ENCODE measurements at regions not wholly inside any gene's neighbourhood (a gene's known extent, or its start where the extent isn't known, plus 50 kb on each side); places are given as distances from the start of the nearest gene placed in this dataset.

- H4K91ac ChIP-seq (ENCODE audit: insufficient read length, low read depth, low read length) = no peak overlapping the region
- H3K4me3 Mint-ChIP-seq = no peak overlapping the region
- H3K4me1 ChIP-seq (ENCODE audit: insufficient read depth, low read length) = peaks cover 5% of the 10 kb centered on the region; the same call in 1 of the 2 replicates
- no peak overlapping the region for H3K56ac ChIP-seq (ENCODE audit: insufficient read length, low read depth, low read length)
- no peaks in the 10 kb centered on the region for H3K36me3 Mint-ChIP-seq (ENCODE audit: insufficient read depth in 1 of 3, low read depth in 3 of 3)
- H3K27ac Mint-ChIP-seq = no peak overlapping the region; a peak in 1 of 7 replicates
- no peaks in the 10 kb centered on the region for H4K20me1 ChIP-seq (ENCODE audit: control insufficient read depth, insufficient read depth, insufficient read length)
- H3K27me3 ChIP-seq (ENCODE audit: insufficient read depth, low read length) = no peaks in the 10 kb centered on the region
- H3K18ac ChIP-seq (ENCODE audit: insufficient read length, low read depth, low read length) = no peak overlapping the region
- H3K9me3 Mint-ChIP-seq = no peaks in the 10 kb centered on the region; a peak in 1 of 5 replicates
- no peak overlapping the region for H2BK5ac ChIP-seq (ENCODE audit: insufficient read length, low read length)
- no peak overlapping the region for H3K23ac ChIP-seq (ENCODE audit: insufficient read length, low read depth, low read length)
- no peak overlapping the region for H3K14ac ChIP-seq (ENCODE audit: insufficient read depth, low read length)
- H4K8ac ChIP-seq (replicated peaks; ENCODE audit: insufficient read length, low read depth, low read length) = no peak overlapping the region
- H2BK120ac ChIP-seq (ENCODE audit: low read depth, low read length, poor library complexity, severe bottlenecking) = no peak overlapping the region
- H3K9ac ChIP-seq (ENCODE audit: extremely low read depth, insufficient read length, low read length) = no peak overlapping the region
- no peak overlapping the region for H2AFZ ChIP-seq (ENCODE audit: low read length)
- H2BK15ac ChIP-seq (ENCODE audit: low read depth, low read length) = no peak overlapping the region
- TF ChIP-seq CTCF (conservative IDR thresholded peaks at IDR 0.05) = no peak
- no peak overlapping the region for H3K27ac ChIP-seq (ENCODE audit: insufficient read length, low read depth, low read length)
- H3K4ac ChIP-seq (ENCODE audit: low read depth, low read length) = no peak overlapping the region
- WGBS (ENCODE audit: extremely low coverage, insufficient read length, low lambda C conversion rate) = no CpG with 5 or more reads among the region's 5 CpGs
- H2AK5ac ChIP-seq (ENCODE audit: insufficient read length, low read length) = no peak overlapping the region
- H3K79me1 ChIP-seq (ENCODE audit: insufficient read depth, low read depth, low read length, poor library complexity, severe bottlenecking) = no peaks in the 10 kb centered on the region
- no peaks in the 10 kb centered on the region for H3K9me3 ChIP-seq (ENCODE audit: control insufficient read depth, low read depth, low read length)
- peaks cover 19 to 22% of the 10 kb centered on the region in 2 experiments for H3K4me1 Mint-ChIP-seq
- no peak for DNase-seq
- H2BK12ac ChIP-seq (ENCODE audit: insufficient read length, low read depth, low read length) = no peak overlapping the region
- H3K4me2 ChIP-seq (ENCODE audit: insufficient read depth, insufficient read length, low read length) = no peak overlapping the region
- H3T11ph ChIP-seq (ENCODE audit: low read length) = no peak overlapping the region
- no peak overlapping the region for H2BK20ac ChIP-seq (ENCODE audit: low read depth, low read length, poor library complexity, severe bottlenecking)
- H4K5ac ChIP-seq (ENCODE audit: insufficient read length, low read depth, low read length) = no peak overlapping the region
- no peaks in the 10 kb centered on the region for H3K79me2 ChIP-seq (ENCODE audit: insufficient read depth, low read length)
- H3K23me2 ChIP-seq (ENCODE audit: insufficient read length, low read depth, low read length, poor library complexity, severe bottlenecking) = no peaks in the 10 kb centered on the region
- no peaks in the 10 kb centered on the region; the same call in 1 of the 2 replicates for H3K27me3 Mint-ChIP-seq (ENCODE audit: low read depth)
These were observed 77.9 kb downstream of the CDC7 start for GRCh38 chr1:91578320-91579109.

All from H9 (cell line).